ENCODE measurements at regions not wholly inside any gene's neighbourhood (a gene's known extent, or its start where the extent isn't known, plus 50 kb on each side); places are given as distances from the start of the nearest gene placed in this dataset.

GRCh38 chr11:70007796-70008195 lies 70.3 kb upstream of the ANO1 start:
- TF ChIP-seq EZH2 (IDR thresholded peaks at IDR 0.05; ENCODE audit: borderline replicate concordance, low read length) (no peak), CTCF (IDR thresholded peaks at IDR 0.05; ENCODE audit: low read length) (no peak)

GRCh38 chr11:70010774-70011173 lies 67.3 kb upstream of the ANO1 start:
- no peaks in the 10 kb centered on the region for H3K36me3 ChIP-seq (ENCODE audit: insufficient read depth, low read length)
- H3K4me1 ChIP-seq (ENCODE audit: insufficient read depth, low read length, severe bottlenecking) = no peaks in the 10 kb centered on the region
- H3K4me2 ChIP-seq (ENCODE audit: low read length) = no peak overlapping the region
- H4K20me1 ChIP-seq (ENCODE audit: insufficient read depth, low read length) = no peaks in the 10 kb centered on the region
- no peak overlapping the region for H2AFZ ChIP-seq (ENCODE audit: low read length)
- no peak overlapping the region for H3K27ac ChIP-seq (ENCODE audit: low read depth, low read length, poor library complexity, severe bottlenecking)
- no peak overlapping the region for H3K4me3 ChIP-seq (ENCODE audit: low read depth, low read length, poor library complexity, severe bottlenecking)
- no peaks in the 10 kb centered on the region for H3K9me2 ChIP-seq (ENCODE audit: low read depth, low read length)
- no peaks in the 10 kb centered on the region for H3K9me3 ChIP-seq (ENCODE audit: low read length)
- H3K79me2 ChIP-seq (ENCODE audit: insufficient read depth, low read length) = no peaks in the 10 kb centered on the region
- no peaks in the 10 kb centered on the region for H3F3A ChIP-seq (ENCODE audit: insufficient read depth, low read length)
- H3K27me3 ChIP-seq (ENCODE audit: insufficient read depth, low read length) = no peaks in the 10 kb centered on the region
- TF ChIP-seq CTCF (IDR thresholded peaks at IDR 0.05; ENCODE audit: low read length) = no peak
- no peak for TF ChIP-seq EZH2 (IDR thresholded peaks at IDR 0.05; ENCODE audit: borderline replicate concordance, low read length)
- no peak overlapping the region for H3K9ac ChIP-seq (ENCODE audit: low read length)

More at GRCh38 chr11:70007796-70008195, 70.3 kb upstream of the ANO1 start:
- Histone ChIP-seq H2AFZ (ENCODE audit: low read length) (no peak overlapping the region), H3K4me2 (ENCODE audit: low read length) (no peak overlapping the region), H3K9me3 (ENCODE audit: low read length) (no peaks in the 10 kb centered on the region), H3K9ac (ENCODE audit: low read length) (no peak overlapping the region), H3K4me3 (ENCODE audit: low read depth, low read length, poor library complexity, severe bottlenecking) (no peak overlapping the region), H3K79me2 (ENCODE audit: insufficient read depth, low read length) (no peaks in the 10 kb centered on the region), H4K20me1 (ENCODE audit: insufficient read depth, low read length) (no peaks in the 10 kb centered on the region), H3K36me3 (ENCODE audit: insufficient read depth, low read length) (no peaks in the 10 kb centered on the region), H3K27ac (ENCODE audit: low read depth, low read length, poor library complexity, severe bottlenecking) (no peak overlapping the region), H3K4me1 (ENCODE audit: insufficient read depth, low read length, severe bottlenecking) (no peaks in the 10 kb centered on the region), H3K27me3 (ENCODE audit: insufficient read depth, low read length) (no peaks in the 10 kb centered on the region), H3F3A (ENCODE audit: insufficient read depth, low read length) (no peaks in the 10 kb centered on the region), H3K9me2 (ENCODE audit: low read depth, low read length) (no peaks in the 10 kb centered on the region)

- no peaks in the 10 kb centered on the region for H3K36me3 ChIP-seq (ENCODE audit: insufficient read depth, low read length)
- H3K9me2 ChIP-seq (ENCODE audit: low read depth, low read length) = no peaks in the 10 kb centered on the region
- no peak for TF ChIP-seq EZH2 (IDR thresholded peaks at IDR 0.05; ENCODE audit: borderline replicate concordance, low read length)
- H3F3A ChIP-seq (ENCODE audit: insufficient read depth, low read length) = no peaks in the 10 kb centered on the region
- H3K9me3 ChIP-seq (ENCODE audit: low read length) = no peaks in the 10 kb centered on the region
- no peak overlapping the region for H3K4me3 ChIP-seq (ENCODE audit: low read depth, low read length, poor library complexity, severe bottlenecking)
- H3K79me2 ChIP-seq (ENCODE audit: insufficient read depth, low read length) = no peaks in the 10 kb centered on the region
- H2AFZ ChIP-seq (ENCODE audit: low read length) = no peak overlapping the region
- H3K27me3 ChIP-seq (ENCODE audit: insufficient read depth, low read length) = no peaks in the 10 kb centered on the region
- no peaks in the 10 kb centered on the region for H3K4me1 ChIP-seq (ENCODE audit: insufficient read depth, low read length, severe bottlenecking)
- H3K27ac ChIP-seq (ENCODE audit: low read depth, low read length, poor library complexity, severe bottlenecking) = no peak overlapping the region
- H3K4me2 ChIP-seq (ENCODE audit: low read length) = no peak overlapping the region
- no peaks in the 10 kb centered on the region for H4K20me1 ChIP-seq (ENCODE audit: insufficient read depth, low read length)
- H3K9ac ChIP-seq (ENCODE audit: low read length) = no peak overlapping the region
These were observed 65.9 kb upstream of the ANO1 start for GRCh38 chr11:70012134-70012733.

- Histone ChIP-seq H3K4me2 (ENCODE audit: low read length) (no peak overlapping the region), H3K9me3 (ENCODE audit: low read length) (no peaks in the 10 kb centered on the region), H3K79me2 (ENCODE audit: insufficient read depth, low read length) (no peaks in the 10 kb centered on the region), H3K36me3 (ENCODE audit: insufficient read depth, low read length) (no peaks in the 10 kb centered on the region), H3K4me3 (ENCODE audit: low read depth, low read length, poor library complexity, severe bottlenecking) (no peak overlapping the region), H3K9ac (ENCODE audit: low read length) (no peak overlapping the region), H4K20me1 (ENCODE audit: insufficient read depth, low read length) (no peaks in the 10 kb centered on the region), H3K9me2 (ENCODE audit: low read depth, low read length) (no peaks in the 10 kb centered on the region), H2AFZ (ENCODE audit: low read length) (no peak overlapping the region), H3F3A (ENCODE audit: insufficient read depth, low read length) (no peaks in the 10 kb centered on the region), H3K4me1 (ENCODE audit: insufficient read depth, low read length, severe bottlenecking) (no peaks in the 10 kb centered on the region), H3K27me3 (ENCODE audit: insufficient read depth, low read length) (no peaks in the 10 kb centered on the region), H3K27ac (ENCODE audit: low read depth, low read length, poor library complexity, severe bottlenecking) (no peak overlapping the region)
- no peak for TF ChIP-seq EZH2 (IDR thresholded peaks at IDR 0.05; ENCODE audit: borderline replicate concordance, low read length)
- no peak for TF ChIP-seq CTCF (IDR thresholded peaks at IDR 0.05; ENCODE audit: low read length)
These were observed 63.8 kb upstream of the ANO1 start for GRCh38 chr11:70014291-70014690.

All from OCI-LY1 (cell line).